SK-N-SH (cell line): ENCODE measurements at regions not wholly inside any gene's neighbourhood (a gene's known extent, or its start where the extent isn't known, plus 50 kb on each side); places are given as distances from the start of the nearest gene placed in this dataset.

Source experiments
- POLR2AphosphoS5 ChIP-seq: IDR thresholded peaks from 2 replicates; pipeline ENCODE4 v1.6.1; 2012; ENCODE audit warnings: low read depth, low read length
- SMC3 ChIP-seq: IDR thresholded peaks from 2 replicates; pipeline ENCODE4 v1.6.1; 2012; ENCODE audit warnings: low read depth, low read length, improper control_type of control experiment

- TF ChIP-seq POLR2AphosphoS5 (no peak), SMC3 (no peak)
Measured at GRCh38 chr5:39998518-39998917, 573.7 kb upstream of the DAB2 start.
